Thoracic aorta (tissue), 2 donors: ENCODE measurements at regions not wholly inside any gene's neighbourhood (a gene's known extent, or its start where the extent isn't known, plus 50 kb on each side); places are given as distances from the start of the nearest gene placed in this dataset.

Experiments
- ATAC-seq: fragments of 150-250 bp; one replicate; pipeline ENCODE4 v1.8.0; 2017; ENCODE audit warnings: low read depth; ENCODE audit not compliant: insufficient number of reproducible peaks, low FRiP score
- DNase-seq: peaks from one replicate; pipeline ENCODE4 v3.0.0-alpha.2; 2020; ENCODE audit warnings: low spot score
- H3K27ac ChIP-seq, 2 donors: fragments of 200-600 bp; sonication (generic); 1 replicate in 1 of 2; 2 replicates in 1 of 2; pipeline ENCODE4 v1.5.1; 2016; ENCODE audit warnings: mild to moderate bottlenecking in 2 of 2, moderate library complexity in 2 of 2
- H3K27me3 ChIP-seq: fragments of 200-600 bp; sonication (generic); replicated peaks from 2 replicates; pipeline ENCODE4 v1.6.0; 2016; ENCODE audit warnings: mild to moderate bottlenecking; ENCODE audit not compliant: insufficient read depth
- H3K36me3 ChIP-seq: fragments of 200-600 bp; sonication (generic); one replicate; pipeline ENCODE4 v1.5.1; 2016
- H3K4me1 ChIP-seq, 2 donors: fragments of 200-600 bp; sonication (generic); 1 replicate in 1 of 2; 2 replicates in 1 of 2; pipeline versions ENCODE4 v1.5.1 to v1.6.0; 2016; ENCODE audit warnings: low read depth in 2 of 2, mild to moderate bottlenecking in 1 of 2; ENCODE audit not compliant: control insufficient read depth in 1 of 2
- H3K4me3 ChIP-seq: fragments of 200-600 bp; sonication (generic); 2 replicates; pipeline ENCODE4 v1.5.1; 2016; ENCODE audit warnings: mild to moderate bottlenecking
- H3K9me3 ChIP-seq: fragments of 200-600 bp; sonication (generic); 2 replicates; pipeline ENCODE4 v1.5.1; 2016
- CTCF ChIP-seq: fragments of 200-600 bp; sonication (generic); IDR thresholded peaks from one replicate; pipeline ENCODE4 v1.5.1; 2019; ENCODE audit warnings: antibody characterized with exemption

GRCh38 chr13:106143930-106144709, 391.3 kb downstream of the EFNB2 start:
- no peak for TF ChIP-seq CTCF
- Histone ChIP-seq H3K4me1 (no peaks in the 10 kb centered on the region), H3K36me3 (no peaks in the 10 kb centered on the region), H3K4me3 (no peak overlapping the region), H3K9me3 (no peaks in the 10 kb centered on the region), H3K27ac (no peak overlapping the region), H3K27me3 (no peaks in the 10 kb centered on the region)
- DNase-seq (no peak), ATAC-seq (no peak)

- no peak for ATAC-seq
- Histone ChIP-seq H3K36me3 (no peaks in the 10 kb centered on the region), H3K27ac (no peak overlapping the region), H3K9me3 (no peaks in the 10 kb centered on the region), H3K4me1 (no peaks in the 10 kb centered on the region), H3K4me3 (no peak overlapping the region), H3K27me3 (no peaks in the 10 kb centered on the region)
- DNase-seq, result no peak
- TF ChIP-seq CTCF, result no peak
Measured at GRCh38 chr13:106143392-106143791, 392.1 kb downstream of the EFNB2 start.

GRCh38 chr13:106140476-106140875, 395.0 kb downstream of the EFNB2 start:
- ATAC-seq (no peak), DNase-seq (no peak)
- H3K27ac ChIP-seq, result no peak overlapping the region
- no peak overlapping the region for H3K4me3 ChIP-seq
- no peak for TF ChIP-seq CTCF
- H3K27me3 ChIP-seq, result no peaks in the 10 kb centered on the region
- H3K36me3 ChIP-seq, result no peaks in the 10 kb centered on the region
- no peaks in the 10 kb centered on the region for H3K4me1 ChIP-seq
- H3K9me3 ChIP-seq, result no peaks in the 10 kb centered on the region

GRCh38 chr13:106139942-106140341, 395.5 kb downstream of the EFNB2 start:
- H3K27me3 ChIP-seq, result no peaks in the 10 kb centered on the region
- H3K4me3 ChIP-seq, result no peak overlapping the region
- DNase-seq, result no peak
- H3K27ac ChIP-seq, result no peak overlapping the region
- H3K36me3 ChIP-seq, result no peaks in the 10 kb centered on the region
- H3K4me1 ChIP-seq, result no peaks in the 10 kb centered on the region
- TF ChIP-seq CTCF, result no peak
- H3K9me3 ChIP-seq, result no peaks in the 10 kb centered on the region
- no peak for ATAC-seq

- Histone ChIP-seq H3K36me3 (no peaks in the 10 kb centered on the region), H3K9me3 (no peaks in the 10 kb centered on the region), H3K4me1 (no peaks in the 10 kb centered on the region), H3K27ac (no peak overlapping the region), H3K4me3 (no peak overlapping the region), H3K27me3 (no peaks in the 10 kb centered on the region)
- ATAC-seq, result no peak
- DNase-seq, result no peak
- TF ChIP-seq CTCF, result no peak
Measured at GRCh38 chr13:106139377-106139776, 396.1 kb downstream of the EFNB2 start.
